Prostate gland (tissue), 2 donors: ENCODE measurements at regions not wholly inside any gene's neighbourhood (a gene's known extent, or its start where the extent isn't known, plus 50 kb on each side); places are given as distances from the start of the nearest gene placed in this dataset.

Experiments
- CTCF ChIP-seq, 4 experiments: fragments of 200-600 bp in 2 of 4; fragments of 450-650 bp in 2 of 4; sonication (generic) in 2 of 4; IDR thresholded peaks; 1 replicate in 3 of 4; 2 replicates in 1 of 4; pipeline ENCODE4 v1.5.1; 2016 to 2019; ENCODE audit warnings: antibody characterized with exemption in 4 of 4, mild to moderate bottlenecking in 2 of 4, moderate library complexity in 2 of 4
- POLR2A ChIP-seq: fragments of 450-650 bp; IDR thresholded peaks from one replicate; pipeline ENCODE4 v1.6.1; 2016; ENCODE audit warnings: antibody characterized with exemption, mild to moderate bottlenecking
- POLR2AphosphoS5 ChIP-seq: sonication (generic); formaldehyde crosslinking; IDR thresholded peaks from one replicate; pipeline ENCODE4 v1.6.1; 2017; ENCODE audit warnings: antibody characterized with exemption

GRCh38 chr9:12956261-12956660, 181.4 kb downstream of the LURAP1L start:
- TF ChIP-seq POLR2AphosphoS5 (no peak), POLR2A (no peak), CTCF (IDR thresholded peaks at IDR 0.05) (no peak)
